IPS-20b (cell line): ENCODE measurements at regions not wholly inside any gene's neighbourhood (a gene's known extent, or its start where the extent isn't known, plus 50 kb on each side); places are given as distances from the start of the nearest gene placed in this dataset.

Source experiments
- H3K27ac ChIP-seq: one replicate; pipeline ENCODE4 v1.5.1; 2013; ENCODE audit warnings: low read length
- H3K27me3 ChIP-seq: 2 replicates; pipeline ENCODE4 v1.6.1; 2013; ENCODE audit warnings: mild to moderate bottlenecking, low read length, inconsistent platforms; ENCODE audit not compliant: insufficient read depth
- H3K36me3 ChIP-seq: 2 replicates; pipeline ENCODE4 v1.6.1; 2013; ENCODE audit warnings: low read depth, mild to moderate bottlenecking, inconsistent platforms, low read length, moderate library complexity; ENCODE audit not compliant: insufficient read depth
- H3K4me1 ChIP-seq: 2 replicates; pipeline ENCODE4 v1.6.1; 2013; ENCODE audit warnings: mild to moderate bottlenecking, control low read depth, inconsistent platforms, low read length, moderate library complexity; ENCODE audit not compliant: insufficient read depth
- H3K4me3 ChIP-seq: 2 replicates; pipeline ENCODE4 v1.5.1; 2013; ENCODE audit warnings: mild to moderate bottlenecking, low read length, inconsistent platforms
- H3K9ac ChIP-seq: 2 replicates; pipeline ENCODE4 v1.6.1; 2013; ENCODE audit warnings: low read depth, mild to moderate bottlenecking, inconsistent platforms, low read length, moderate library complexity
- H3K9me3 ChIP-seq: 2 replicates; pipeline ENCODE4 v1.6.1; 2013; ENCODE audit warnings: mild to moderate bottlenecking, low read depth, low read length, inconsistent platforms; ENCODE audit not compliant: insufficient read depth

DNA sequence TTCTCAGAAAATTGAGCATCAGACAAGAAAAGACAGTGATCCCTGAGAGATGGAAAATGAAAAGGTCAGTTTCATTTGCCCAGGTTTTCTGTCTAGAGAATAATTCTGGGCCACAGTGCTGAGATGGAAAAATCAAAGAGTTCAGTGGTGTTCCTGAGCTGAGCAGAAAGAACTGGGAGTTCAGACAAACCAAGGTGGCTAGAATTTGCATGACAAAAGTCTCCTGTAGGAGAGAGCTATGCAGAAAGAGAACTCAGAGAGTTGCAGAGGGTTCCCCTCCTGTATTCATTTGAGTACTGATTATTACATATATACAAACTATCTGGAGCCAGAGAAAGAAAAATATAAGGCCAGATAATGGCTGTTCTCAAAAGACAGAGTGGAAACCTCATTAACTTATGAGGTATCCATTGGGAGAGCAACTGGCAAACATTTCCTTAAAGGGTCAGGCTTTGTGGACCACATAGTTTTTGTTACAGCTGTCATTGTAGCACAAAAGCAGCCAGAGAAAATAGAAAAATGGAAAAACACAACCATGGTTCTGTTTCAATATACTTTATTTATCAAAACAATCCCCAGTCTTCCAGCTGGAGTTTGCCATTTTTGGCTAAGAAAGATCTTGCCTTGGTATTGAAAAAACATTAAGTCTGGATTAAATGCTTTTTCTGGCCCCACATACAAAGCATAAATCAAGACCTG, 1004.1 kb downstream of the TBL1XR1 start:
- peaks cover 10% of the 10 kb centered on the region for H3K9me3 ChIP-seq
- no peaks in the 10 kb centered on the region for H3K36me3 ChIP-seq
- H3K27me3 ChIP-seq: no peaks in the 10 kb centered on the region
- H3K4me3 ChIP-seq: 0 out of 2 replicates have a peak overlapping the region, but pooled peaks have one; percentile 12
- H3K9ac ChIP-seq: no peak overlapping the region
- no peak overlapping the region for H3K27ac ChIP-seq
- H3K4me1 ChIP-seq: peaks cover 9% of the 10 kb centered on the region; the same call in 1 of the 2 replicates

DNA sequence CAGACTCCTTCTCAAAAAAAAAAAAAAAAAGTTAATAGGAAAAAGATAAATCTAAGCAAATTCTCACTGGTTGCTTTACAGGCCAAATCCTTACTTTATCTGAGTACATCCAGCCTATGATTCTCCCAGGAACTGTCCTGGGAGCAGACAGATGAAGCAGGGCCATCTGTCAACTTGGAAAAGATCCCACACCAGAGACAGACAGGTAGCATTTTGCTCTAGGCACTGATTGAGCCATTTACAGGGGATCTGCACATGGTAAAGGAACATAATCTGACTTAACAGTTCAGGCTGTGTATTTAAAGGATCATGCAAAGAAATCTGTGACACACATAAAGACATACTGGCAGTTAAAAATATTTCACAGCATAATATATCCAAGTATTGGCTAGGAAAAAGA, 1006.5 kb downstream of the TBL1XR1 start:
- Histone ChIP-seq H3K9me3 (no peaks in the 10 kb centered on the region), H3K9ac (no peak overlapping the region), H3K36me3 (no peaks in the 10 kb centered on the region), H3K27me3 (no peaks in the 10 kb centered on the region), H3K4me1 (peaks cover 9% of the 10 kb centered on the region; the same call in 1 of the 2 replicates), H3K4me3 (no peak overlapping the region), H3K27ac (no peak overlapping the region)

DNA sequence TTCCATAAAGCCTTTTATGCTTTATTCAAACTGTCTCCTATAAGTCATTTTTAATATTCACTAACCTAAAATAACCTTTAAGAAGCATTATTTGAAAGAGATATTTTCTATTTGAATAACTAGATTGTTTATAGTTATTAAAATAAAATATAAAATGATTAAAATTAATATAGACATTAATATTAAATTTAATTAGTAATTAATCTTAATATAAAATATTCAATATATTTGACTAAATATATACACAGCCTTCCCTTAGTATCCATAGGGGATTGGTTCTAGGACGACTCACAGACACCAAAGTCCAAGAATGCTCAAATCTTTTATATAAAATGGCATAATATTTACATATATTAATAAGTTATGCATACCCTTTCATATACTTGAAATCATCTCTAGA, 1014.1 kb downstream of the TBL1XR1 start:
- Histone ChIP-seq H3K4me3 (no peak overlapping the region), H3K27me3 (no peaks in the 10 kb centered on the region), H3K4me1 (no peaks in the 10 kb centered on the region), H3K9ac (no peak overlapping the region), H3K36me3 (no peaks in the 10 kb centered on the region), H3K27ac (no peak overlapping the region), H3K9me3 (no peaks in the 10 kb centered on the region)

DNA sequence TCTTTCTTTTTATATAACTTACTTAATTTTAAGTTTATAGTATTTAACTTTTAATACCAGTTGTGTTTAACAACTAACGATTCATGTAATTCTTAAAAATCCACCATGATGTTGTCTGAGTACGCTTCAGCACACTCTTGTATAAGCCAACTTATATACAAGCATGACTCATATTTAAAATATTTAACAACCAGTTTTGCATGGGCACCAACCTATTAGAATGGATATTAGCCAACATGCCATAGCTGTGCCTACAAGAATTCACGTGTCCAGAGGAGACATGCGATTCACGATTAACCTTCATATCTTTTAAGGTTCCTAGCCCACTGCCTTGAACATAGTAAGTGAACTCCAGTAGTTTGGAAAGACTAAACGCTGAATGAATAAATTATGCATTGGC, 1023.2 kb downstream of the TBL1XR1 start:
- Histone ChIP-seq H3K27me3 (no peaks in the 10 kb centered on the region), H3K9ac (no peak overlapping the region), H3K36me3 (no peaks in the 10 kb centered on the region), H3K9me3 (no peaks in the 10 kb centered on the region), H3K27ac (no peak overlapping the region), H3K4me3 (no peak overlapping the region), H3K4me1 (peaks cover 18% of the 10 kb centered on the region)

DNA sequence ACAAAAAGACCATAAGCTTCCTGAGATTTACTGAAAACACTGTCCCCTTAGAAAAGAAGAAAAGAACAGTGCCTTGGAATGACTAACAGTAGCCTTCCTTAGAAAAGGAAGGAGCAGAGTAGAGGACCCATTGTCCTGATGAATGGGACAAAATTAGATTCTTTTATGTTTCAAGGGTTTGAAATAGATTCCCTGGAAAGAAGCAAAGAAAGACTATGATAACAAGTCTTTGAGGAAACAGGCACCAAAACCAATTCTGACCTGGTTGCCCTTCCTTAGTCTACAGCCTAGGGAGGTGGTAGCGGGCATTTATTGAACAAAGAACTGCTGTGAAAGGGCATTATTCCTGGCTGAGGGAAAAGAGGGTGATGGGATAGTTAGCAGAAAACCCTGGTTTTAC, 1024.8 kb downstream of the TBL1XR1 start:
- Histone ChIP-seq H3K4me1 (peaks cover 14% of the 10 kb centered on the region), H3K27ac (no peak overlapping the region), H3K27me3 (no peaks in the 10 kb centered on the region), H3K36me3 (no peaks in the 10 kb centered on the region), H3K9me3 (no peaks in the 10 kb centered on the region), H3K4me3 (no peak overlapping the region), H3K9ac (no peak overlapping the region)

DNA sequence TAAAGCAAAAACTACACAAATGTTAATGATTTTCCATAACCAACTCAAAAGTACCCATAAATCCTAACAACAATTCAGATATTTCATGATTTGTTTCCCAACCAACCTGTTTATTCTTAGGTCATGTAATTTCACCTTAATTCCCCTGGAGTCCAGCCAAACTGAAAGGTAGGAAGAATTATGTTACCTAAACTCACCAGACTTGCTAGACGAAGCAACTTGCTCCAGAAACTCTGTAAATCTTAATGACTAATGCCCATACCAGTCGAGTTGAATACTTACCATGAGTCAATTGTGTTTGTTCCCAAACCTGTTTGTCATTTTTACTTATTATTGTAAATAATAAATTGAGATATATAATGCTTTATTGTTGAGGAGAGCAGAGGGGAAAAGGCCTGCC, 1030.0 kb downstream of the TBL1XR1 start:
- H3K9me3 ChIP-seq: no peaks in the 10 kb centered on the region
- no peak overlapping the region for H3K27ac ChIP-seq
- H3K27me3 ChIP-seq: no peaks in the 10 kb centered on the region
- H3K9ac ChIP-seq: no peak overlapping the region
- H3K4me3 ChIP-seq: no peak overlapping the region
- peaks cover 9% of the 10 kb centered on the region for H3K4me1 ChIP-seq
- no peaks in the 10 kb centered on the region for H3K36me3 ChIP-seq

DNA sequence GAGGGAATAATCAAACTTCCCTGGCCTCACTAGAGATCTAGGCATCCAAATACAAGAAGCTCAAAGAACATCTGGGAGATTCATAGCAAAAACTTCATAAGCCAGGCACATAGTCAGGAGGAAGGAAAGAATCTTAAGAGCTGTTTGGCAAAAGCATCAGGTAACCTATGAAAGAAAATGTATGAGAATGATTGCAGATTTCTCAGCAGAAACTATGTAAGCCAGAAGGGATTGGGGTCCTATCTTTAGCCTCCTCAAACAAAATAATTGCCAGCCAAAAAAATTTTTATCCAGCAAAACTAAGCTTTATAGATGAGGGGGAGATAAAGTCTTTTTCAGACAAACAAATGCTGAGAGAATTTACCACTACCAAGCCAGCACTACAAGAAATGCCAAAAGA, 1036.3 kb downstream of the TBL1XR1 start:
- no peak overlapping the region for H3K9ac ChIP-seq
- H3K27ac ChIP-seq: no peak overlapping the region
- no peaks in the 10 kb centered on the region for H3K4me1 ChIP-seq
- H3K36me3 ChIP-seq: no peaks in the 10 kb centered on the region
- H3K9me3 ChIP-seq: peaks cover 5% of the 10 kb centered on the region
- no peaks in the 10 kb centered on the region for H3K27me3 ChIP-seq
- H3K4me3 ChIP-seq: no peak overlapping the region

DNA sequence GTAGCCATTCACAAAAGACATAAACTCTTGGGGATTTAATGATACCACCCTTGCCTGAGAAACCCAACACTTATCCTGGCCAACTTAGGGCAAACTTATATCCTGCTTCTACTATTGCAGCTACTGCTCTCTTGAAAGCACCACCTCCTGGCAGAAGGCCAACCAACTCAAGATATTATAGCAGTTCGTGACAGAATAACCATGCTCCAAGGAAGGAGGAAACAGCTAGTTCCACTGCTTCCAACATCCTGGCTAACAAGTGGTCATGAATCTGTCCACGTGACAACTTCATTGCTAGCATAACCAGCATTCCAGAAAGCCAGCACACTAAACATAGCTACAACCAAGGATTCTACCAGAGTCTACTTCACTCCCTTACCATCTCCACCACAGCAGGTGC, 1037.5 kb downstream of the TBL1XR1 start:
- Histone ChIP-seq H3K36me3 (no peaks in the 10 kb centered on the region), H3K27ac (no peak overlapping the region), H3K4me1 (no peaks in the 10 kb centered on the region), H3K9me3 (peaks cover 5% of the 10 kb centered on the region), H3K9ac (no peak overlapping the region), H3K27me3 (no peaks in the 10 kb centered on the region), H3K4me3 (no peak overlapping the region)

DNA sequence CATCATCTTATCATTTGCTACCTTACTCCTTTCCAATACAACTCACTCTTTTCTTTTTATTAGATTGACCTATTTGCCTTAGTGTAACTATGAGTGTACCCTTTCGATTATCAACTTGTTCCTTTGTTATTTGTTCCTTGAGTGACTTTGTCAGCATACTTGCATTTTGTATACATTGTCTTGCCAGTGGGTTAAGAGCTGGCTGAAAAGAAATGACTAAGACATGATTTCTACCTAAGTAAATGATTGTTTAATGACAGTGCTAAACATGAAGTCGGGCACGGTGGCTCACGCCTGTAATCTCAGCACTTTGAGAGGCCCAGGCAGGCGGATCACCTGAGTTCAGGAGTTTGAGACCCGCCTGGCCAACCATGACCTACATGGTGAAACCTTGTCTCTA, 1042.3 kb downstream of the TBL1XR1 start:
- H3K9me3 ChIP-seq: no peaks in the 10 kb centered on the region
- no peak overlapping the region for H3K9ac ChIP-seq
- H3K4me3 ChIP-seq: no peak overlapping the region
- H3K36me3 ChIP-seq: no peaks in the 10 kb centered on the region
- no peak overlapping the region for H3K27ac ChIP-seq
- H3K4me1 ChIP-seq: no peaks in the 10 kb centered on the region
- H3K27me3 ChIP-seq: no peaks in the 10 kb centered on the region

DNA sequence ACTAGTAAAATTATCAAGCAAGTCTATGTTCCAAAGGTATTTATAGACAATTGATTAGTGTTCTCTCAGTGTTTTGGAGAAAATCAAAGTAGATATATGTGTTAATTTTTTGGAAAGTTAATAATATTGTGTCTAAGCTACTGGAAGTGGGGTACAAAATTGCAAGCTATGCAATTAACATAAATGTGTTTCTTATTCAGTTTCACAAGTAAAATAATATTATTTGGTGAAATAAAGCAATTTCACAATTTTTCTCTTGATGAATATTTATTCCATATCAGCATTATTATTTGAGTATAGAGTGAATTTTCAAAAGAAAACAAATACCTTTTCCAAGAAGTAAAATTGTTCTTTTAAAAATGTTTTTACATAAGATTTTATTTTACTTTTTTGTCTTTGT, 1047.7 kb downstream of the TBL1XR1 start:
- Histone ChIP-seq H3K4me1 (no peaks in the 10 kb centered on the region), H3K9me3 (no peaks in the 10 kb centered on the region), H3K27ac (no peak overlapping the region), H3K27me3 (no peaks in the 10 kb centered on the region), H3K9ac (no peak overlapping the region), H3K4me3 (no peak overlapping the region), H3K36me3 (no peaks in the 10 kb centered on the region)

DNA sequence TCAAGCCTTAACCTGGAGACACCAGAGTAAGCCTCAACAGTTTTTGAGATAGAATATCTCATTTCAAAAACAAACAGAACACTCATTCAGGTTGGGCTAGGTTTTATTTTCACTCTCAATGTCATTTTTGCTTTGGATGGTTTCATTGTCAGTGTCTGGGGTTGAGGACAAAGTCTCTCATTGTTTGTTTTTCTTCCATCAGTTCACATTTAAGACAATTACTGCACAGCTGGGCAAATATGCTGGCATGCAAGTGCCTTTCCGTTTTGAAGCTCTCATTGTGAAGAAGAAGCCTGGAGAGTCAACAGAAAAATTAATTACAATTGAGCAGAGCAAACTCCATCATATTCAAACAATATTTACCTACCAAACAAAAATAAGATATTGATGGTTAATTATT, 1050.0 kb downstream of the TBL1XR1 start:
- H3K36me3 ChIP-seq: no peaks in the 10 kb centered on the region
- H3K4me1 ChIP-seq: no peaks in the 10 kb centered on the region
- H3K9me3 ChIP-seq: no peaks in the 10 kb centered on the region
- H3K9ac ChIP-seq: no peak overlapping the region
- no peak overlapping the region for H3K27ac ChIP-seq
- H3K27me3 ChIP-seq: no peaks in the 10 kb centered on the region
- H3K4me3 ChIP-seq: no peak overlapping the region

DNA sequence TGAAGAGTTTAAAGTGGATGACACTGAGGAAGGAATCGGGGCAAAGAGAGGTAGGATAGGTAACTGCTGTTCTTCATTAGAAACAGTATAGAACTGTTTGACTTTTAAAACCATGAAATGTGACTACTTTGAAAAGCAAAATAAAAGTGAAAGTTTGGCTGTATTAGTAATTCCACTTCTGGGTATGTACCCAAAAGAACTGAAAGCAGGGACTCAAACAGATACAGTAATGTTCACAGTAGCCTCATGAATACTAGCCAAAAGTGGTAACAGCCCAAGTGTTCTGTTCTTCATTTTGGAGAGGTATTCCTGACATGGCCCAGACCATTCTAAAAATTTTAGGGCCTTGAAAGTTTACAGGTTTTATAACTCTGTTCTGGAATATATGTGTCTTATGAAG, 1055.4 kb downstream of the TBL1XR1 start:
- no peaks in the 10 kb centered on the region for H3K9me3 ChIP-seq
- H3K4me1 ChIP-seq: no peaks in the 10 kb centered on the region
- H3K27me3 ChIP-seq: no peaks in the 10 kb centered on the region
- no peaks in the 10 kb centered on the region for H3K36me3 ChIP-seq
- H3K27ac ChIP-seq: no peak overlapping the region
- H3K4me3 ChIP-seq: no peak overlapping the region
- no peak overlapping the region for H3K9ac ChIP-seq
